NCI-H460 (cell line): ENCODE measurements at regions not wholly inside any gene's neighbourhood (a gene's known extent, or its start where the extent isn't known, plus 50 kb on each side); places are given as distances from the start of the nearest gene placed in this dataset.
"Not testable (repeated sequence)": the region's sequence is repeated elsewhere in the genome, so short reads cannot be mapped to it uniquely, and the experiment has no call there.

Experiments
- DNase-seq: peaks from one replicate; pipeline ENCODE4 v3.0.0-alpha.2; 2016; ENCODE audit warnings: low read depth; ENCODE audit errors: extremely low read depth

DNA sequence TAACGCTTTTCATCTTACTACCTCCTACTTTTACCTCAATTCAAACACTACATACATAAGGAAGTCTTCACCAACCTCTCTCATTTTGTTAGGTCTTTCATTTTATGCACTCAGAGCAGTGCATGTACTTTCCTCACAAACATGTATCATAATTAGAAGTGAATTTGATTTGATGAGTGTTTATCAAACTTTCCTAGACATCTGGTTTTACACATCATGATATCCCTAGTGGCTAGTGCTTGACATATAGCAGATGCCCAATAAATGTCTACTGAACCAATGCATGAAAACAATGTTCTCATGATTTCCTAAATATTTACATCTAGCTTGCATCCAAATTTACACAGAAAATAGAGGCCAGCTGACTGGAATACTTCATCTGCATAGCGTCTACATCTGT is 323.4 kb upstream of the KIF2B start:
- DNase-seq, result no peak

DNA sequence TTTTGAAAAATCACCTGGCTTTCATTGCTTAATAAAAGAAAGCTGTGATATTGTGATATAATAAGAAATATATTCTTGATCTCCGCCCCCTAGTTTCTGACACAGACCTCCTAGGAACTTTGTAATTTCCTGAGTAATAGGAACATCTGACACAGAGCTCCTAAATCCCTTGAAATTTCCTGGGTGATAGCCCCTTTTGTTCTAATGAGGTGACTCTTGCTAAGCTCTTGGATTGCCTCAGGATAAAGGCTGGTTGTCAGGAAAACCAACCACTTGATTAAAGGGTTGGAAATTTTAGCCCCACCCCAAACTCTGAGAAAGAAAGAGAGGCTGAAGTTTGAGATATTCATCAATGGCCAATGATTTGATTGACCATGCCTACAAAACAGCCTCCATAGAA is 326.4 kb upstream of the KIF2B start:
- DNase-seq, result no peak

DNA sequence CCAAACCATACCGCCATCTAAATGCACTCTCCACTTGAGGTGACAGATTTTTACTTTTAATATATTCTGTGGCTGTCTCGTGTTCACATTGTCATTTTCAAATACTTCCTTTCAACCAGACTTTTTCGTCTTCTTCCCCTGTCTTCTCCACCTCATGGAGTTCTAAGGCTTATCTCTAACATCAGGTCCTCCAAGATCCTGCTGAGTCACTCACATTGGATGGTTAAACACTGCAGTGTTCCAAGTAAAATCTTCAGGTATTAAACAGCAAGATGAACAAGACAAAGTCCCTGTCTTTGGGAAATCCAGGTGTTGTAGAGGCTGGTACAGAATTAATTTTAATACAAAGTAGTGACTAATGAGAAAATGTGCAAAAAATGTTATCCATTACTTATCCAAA is 330.2 kb upstream of the KIF2B start:
- DNase-seq, result no peak

DNA sequence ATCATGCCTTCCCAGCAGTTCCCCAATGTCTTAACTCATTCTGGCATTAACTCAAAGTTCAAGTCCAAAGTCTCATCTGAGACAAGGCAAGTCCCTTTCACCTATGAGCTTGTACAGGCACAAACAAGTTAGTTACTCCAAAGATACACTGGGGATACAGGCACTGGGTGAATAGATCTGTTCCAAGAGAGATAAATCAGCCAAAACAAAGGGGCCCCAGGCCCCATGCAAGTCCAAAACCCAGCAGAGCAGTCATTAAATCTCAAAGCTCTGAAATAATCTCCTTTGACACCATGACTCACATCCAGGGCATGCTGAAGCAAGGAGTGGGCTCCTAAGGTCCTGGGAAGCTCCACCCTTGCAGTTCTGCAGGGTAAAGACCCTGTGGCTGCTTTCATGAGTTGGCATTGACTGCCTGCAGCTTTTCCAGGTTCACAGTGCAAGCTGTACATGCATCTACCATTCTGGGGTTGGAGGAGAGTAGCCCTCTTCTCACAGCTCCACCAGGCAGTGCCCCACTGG is 332.2 kb upstream of the KIF2B start:
- no peak for DNase-seq

DNA sequence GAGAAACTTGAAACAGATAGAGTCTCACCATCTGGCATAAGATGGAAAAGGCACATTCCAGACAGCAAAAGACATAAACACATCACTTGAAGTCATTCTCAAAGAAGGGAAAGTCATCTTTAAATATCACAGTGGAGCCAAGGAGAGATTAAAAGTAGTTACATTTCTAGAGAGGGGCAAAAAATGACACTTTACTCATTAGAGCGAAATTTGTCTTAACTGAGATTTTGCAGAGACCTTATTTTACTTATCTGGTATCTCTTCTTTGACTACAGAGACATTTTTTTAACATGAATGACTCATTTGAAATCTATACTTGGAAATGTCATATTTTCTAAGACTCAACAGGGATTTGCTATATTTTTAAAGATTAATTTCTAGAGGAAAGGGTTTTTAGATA is 339.0 kb upstream of the KIF2B start:
- DNase-seq, result no peak

DNA sequence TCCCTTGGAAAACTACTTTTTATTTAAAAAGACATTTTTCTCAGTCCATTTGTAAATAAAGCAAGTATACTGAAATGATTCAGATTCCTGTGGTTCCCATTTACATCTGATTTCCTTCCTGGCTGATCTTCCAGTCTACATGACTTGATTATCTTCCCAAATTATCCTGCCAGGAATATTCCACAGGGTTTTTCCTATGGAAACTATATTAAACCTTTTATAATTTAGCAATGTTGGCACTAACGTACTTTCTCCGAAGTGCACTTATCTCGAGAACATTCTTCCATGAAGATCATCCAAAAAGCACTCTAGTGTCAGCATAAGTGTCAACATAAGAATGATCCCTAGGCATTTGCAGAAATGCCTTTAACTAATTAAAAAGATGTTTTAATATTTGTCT is 347.7 kb upstream of the KIF2B start:
- no peak for DNase-seq

DNA sequence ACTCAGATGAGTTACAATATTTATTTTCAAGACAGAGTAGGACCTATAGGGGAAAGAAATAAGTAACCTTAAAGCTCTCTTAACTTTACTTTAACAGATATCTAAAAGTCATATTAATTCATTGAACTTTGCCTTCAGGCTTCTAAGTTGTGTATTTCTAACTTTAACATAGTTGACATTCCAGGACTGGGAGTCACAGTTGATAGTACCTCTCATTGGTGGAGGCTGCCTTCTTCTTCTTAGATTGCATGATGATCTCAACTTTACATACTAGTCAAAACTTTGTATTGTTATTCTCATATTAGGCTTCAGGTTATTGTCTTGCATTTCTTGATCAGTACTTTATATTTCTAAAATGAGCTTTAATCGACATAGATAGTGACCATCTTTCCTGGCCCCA is 350.1 kb upstream of the KIF2B start:
- DNase-seq, result no peak

DNA sequence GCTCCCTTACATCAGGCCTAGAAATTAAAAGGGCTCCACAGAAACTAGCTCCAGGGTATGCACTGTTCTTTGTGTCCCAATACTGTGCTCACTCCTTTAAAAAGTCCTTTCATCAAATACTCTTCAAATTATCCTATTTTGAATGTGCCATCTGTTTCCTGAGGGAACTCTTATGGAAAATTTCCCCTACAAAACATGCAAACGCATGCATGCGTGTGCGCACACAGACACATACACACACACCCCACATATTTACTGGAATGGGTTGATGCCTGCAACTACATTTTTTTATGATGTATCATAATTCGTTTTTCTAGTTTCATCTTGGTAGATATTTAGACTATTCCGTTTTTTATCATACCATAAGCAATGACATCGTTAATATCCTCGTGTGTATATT is 351.2 kb upstream of the KIF2B start:
- no peak for DNase-seq

DNA sequence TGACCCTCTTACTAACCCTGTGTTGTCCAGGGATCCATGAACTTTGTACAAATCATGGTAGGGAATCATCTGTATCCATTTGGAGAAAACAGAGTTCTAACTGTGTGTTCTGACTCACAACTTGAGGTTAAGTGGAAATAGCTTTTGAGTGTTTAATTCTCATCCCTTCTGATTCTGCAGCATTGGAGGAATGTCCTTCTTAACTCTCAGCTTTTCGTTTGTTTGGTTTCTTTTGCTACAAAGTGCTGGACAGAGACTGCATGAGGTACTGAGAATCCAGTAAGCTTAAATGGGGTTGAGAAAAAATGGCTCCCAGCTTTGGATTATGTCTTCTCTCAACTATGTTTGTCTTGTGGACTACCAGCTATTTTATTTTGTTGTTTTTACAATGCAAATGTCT is 352.1 kb upstream of the KIF2B start:
- no peak for DNase-seq

DNA sequence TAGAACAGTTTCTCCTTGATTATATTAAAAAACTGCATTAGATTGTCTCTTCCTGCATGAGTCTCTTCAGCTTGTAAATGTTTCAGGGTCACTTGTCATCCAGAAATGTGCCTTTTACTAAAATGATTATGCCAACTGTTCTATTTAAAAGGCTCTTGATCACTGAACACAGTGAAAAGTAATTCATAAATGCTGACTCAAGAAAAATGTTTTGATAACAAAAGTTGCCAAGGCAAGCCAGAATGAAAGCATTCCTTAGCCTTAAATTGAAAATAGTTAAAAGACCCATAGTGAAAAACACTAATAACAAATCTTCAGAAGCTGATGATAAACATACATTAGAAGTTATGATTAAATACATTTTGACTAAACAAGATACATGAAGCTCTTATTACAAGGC is 356.0 kb upstream of the KIF2B start:
- no peak for DNase-seq

DNA sequence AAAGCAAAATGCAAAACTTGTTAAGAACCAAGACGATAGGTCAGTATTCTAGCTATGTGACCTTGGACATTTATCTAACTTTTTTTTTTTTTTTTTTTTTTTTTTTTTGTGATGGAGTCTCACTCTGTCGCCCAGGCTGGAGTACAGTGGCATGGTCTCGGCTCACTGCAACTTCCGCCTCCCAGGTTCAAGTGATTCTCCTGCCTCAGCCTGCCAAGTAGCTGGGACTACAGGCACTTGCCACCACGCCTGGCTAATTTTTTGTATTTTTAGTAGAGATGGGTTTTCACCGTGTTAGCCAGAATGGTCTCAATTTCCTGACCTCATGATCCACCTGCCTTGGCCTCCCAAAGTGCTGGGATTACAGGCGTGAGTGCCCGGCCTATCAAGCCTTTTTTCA is 358.3 kb upstream of the KIF2B start:
- not testable (repeated sequence) for DNase-seq

DNA sequence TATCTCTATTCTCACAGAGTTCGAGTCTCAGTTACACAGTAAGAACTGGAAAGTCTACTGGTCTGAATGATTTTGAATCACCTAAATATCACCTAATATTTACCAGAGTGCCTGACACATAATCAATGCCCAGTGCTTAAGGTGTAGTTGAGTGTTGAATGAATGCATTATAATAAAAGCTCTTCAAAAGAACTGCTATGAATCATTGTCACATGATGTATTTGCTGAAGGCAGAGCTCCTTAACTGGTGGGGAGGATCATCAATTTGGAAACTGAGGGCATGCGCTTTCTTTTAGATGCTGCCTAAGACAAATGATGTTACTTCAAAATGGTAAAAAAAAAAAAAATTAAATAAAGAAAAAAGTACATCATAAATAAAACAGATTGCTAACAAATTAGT is 359.4 kb upstream of the KIF2B start:
- no peak for DNase-seq

DNA sequence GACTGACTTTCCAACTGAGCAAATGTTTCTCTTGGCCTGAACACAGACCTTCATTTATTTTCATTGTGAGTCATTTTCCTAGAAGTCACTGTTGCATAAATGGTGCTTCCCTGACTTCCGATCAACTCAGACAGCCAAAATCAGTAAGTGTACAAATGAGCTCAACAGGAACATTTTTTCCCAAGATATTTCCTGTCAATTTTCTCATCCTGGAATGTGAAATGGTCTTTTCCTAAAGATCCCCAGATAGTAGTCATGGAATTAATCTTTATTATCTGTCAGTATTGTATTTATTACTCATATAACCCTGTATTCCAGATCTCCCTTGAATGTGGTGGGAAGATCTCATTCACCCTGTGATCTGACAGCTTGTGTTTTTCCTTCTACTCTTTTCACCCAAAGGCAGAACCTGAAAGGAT is 360.3 kb upstream of the KIF2B start:
- no peak for DNase-seq

DNA sequence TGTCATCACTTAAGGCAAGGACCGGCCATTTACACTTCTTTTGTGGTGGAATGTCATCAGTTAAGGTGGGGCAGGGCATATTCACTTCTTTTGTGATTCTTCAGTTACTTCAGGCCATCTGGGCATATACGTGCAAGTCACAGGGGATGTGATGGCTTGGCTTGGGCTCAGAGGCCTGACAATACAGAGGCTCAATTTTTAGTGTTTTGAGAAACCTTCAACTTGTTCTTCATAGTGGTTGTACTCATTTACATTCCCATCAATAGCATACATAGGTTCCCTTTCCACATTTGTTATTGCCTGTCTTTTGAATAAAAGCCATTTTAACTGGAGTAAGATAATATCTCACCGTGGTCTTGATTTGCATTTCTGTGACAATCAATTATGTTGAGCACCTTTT is 366.8 kb upstream of the KIF2B start:
- DNase-seq, result not testable (repeated sequence)

DNA sequence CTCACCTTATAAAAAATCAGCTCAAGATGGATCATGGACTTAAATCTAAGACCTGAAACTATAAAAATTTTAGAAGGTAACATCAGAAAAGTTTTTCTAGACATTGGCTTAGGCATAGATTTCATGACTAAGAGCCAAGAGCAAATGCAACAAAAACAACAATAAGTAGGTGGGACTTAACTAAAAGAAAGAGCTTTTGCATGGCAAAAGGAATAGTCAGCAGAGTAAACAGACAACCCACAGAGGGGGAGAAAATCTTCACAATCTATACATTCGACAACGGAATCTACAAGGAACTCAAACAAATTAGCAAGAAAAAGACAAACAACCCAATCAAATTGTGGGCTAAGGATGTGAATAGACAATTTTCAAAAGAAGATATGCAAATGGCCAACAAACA is 368.4 kb upstream of the KIF2B start:
- DNase-seq, result no peak

DNA sequence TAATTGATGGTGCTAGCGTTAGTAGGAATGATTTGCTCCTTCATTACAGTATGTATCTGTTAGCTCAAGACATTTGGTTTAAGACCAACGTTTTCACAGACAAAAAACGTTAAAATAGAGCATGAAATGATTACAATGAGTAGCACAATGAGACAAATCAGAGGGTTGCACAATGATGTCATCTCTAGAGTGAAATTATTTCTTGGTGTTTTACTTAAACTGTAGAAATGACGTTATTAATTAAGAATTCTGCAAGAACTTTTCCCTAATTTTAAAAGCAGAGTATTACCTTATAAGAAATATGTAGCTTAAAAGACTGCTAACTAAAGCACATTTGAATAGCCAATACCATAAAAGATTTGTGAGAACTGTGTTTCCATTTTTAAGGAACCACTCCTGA is 373.4 kb upstream of the KIF2B start:
- no peak for DNase-seq

DNA sequence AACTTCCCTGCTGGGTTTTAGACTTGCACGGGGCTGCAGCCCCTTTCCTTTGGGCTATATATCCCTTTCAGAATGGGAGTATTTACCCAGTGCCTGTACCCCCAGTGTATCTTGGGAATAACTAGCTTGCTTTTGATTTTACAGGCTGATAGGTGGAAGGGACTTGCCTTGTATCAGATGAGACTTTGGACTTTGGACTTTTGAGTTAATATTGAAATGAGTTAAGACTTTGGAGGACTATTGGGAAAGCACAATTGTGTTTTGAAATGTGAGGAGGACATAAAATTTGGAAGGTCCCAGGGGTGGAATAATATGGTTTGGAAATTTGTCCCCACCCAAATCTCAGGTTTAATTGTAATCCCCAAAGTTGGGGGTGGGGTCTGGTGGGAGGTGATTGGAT is 393.8 kb upstream of the KIF2B start:
- DNase-seq, result no peak

DNA sequence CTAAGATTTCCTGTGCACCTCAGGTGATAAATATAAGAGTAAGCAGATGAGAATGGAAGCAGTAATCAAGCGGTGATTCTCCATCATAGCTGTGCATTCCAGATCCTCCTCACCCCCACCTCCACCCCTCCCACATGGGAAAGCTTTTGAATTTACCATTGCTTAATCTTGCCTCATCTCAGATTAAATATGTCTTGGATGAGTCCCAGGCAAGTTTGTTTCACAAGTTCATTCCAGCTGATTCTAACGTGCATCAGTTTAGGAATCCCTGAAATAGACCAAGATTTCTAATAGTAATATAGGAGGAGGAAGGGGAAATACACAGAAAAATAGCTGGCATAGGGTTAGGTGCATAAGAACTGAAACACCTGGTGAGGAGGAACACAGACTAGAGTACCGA is 396.2 kb upstream of the KIF2B start:
- DNase-seq, result no peak

DNA sequence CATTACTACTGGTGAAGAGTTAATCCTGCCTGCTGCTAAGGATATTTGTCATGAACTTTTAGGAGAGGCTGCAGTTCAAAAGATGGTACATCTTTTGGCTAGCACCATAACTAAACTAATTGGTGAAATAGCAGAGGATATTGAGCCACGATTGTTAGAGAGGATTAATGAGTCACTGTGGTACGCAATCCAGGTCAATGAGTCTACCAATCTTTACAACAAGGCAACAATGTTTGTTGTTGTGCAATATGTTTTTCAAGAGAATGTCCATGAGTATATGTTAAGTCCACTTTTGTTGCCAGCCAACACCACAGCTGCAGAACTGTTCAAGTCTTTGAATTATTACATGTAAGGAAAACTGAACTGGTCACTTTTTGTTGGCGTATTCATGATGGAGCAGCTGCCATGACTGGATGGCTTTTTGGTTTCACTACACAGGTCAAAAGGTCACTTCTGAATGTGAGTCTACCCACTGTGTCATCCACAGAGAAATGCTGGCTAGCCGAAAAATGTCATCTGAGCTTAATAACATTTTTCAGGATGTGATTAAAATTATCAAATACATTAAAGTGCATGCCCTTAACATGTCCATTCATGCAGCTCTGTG is 402.6 kb upstream of the KIF2B start:
- no peak for DNase-seq

DNA sequence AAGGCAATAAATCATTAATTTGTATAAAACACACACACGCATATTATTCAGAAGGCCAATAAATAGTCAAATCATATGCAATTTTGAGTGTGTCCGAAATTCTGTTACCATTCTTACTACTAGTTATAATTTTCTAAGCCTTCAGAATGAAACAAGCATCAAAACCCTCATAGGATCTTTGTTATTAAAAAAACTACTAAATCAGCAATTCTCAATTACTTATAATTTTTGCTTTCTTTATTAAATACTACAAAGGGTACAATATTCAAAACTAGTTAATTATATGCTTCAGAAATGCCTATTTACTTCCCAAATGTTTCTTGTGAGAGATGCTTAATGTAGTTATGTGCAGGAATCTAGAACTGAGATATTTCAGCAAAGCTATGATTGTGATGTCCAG is 413.1 kb upstream of the KIF2B start:
- no peak for DNase-seq

DNA sequence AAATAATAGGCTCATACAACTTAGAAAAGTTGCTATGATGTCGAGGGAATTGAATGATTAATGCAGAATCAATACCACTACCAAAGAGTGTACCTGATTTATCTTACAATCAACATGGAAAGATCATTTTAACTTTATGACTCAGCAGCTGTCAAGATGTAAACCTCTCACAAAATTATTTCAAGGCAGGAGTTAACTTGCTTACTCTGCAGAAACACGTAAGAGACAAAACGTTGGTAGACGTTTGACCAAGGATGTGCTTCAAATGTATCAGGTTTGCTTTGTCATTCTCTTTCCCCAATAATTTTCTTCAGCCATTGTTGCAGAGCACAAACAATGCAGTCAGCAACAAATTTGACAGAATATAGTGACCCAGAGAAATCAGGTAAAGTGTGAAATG is 415.8 kb upstream of the KIF2B start:
- DNase-seq, result no peak

DNA sequence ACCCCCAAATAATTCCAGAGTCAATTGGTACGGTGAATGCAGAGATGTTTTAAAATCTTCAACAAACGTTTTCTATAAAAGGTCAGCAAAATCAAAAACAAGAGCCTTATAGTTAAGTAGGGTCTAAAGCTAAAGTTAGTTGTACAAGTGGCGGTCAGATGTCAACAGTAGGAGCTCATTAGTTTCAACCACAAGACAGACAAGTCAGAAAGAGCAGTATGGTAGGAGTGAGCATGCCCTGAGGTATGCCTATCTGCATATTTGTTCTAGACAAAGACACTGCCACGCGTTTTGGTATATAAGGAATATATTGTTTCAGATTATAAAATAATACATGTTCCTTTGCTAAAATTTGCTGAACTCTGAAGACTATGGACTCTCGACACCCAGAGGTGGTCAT is 431.5 kb upstream of the KIF2B start:
- no peak for DNase-seq

DNA sequence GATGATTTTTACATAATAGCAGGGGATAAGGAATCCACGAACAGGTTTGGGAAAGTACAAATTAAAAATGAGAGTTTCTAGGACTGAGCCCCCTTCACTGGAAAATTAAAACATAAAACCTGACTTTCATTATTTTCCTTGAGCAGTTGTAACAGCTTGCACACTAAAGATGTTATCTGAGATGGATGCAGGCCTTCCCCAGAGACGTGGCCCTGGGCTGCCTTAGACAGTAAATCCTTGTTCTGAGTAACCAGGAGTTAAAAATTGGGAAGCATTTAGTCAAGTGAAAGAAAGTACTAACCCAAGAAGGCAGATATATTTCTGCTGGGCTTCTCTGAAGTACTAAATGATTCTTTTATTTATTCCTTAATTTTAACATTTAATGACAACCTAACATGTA is 432.2 kb upstream of the KIF2B start:
- DNase-seq, result no peak
